IMR-90 (cell line): ENCODE measurements at regions not wholly inside any gene's neighbourhood (a gene's known extent, or its start where the extent isn't known, plus 50 kb on each side); places are given as distances from the start of the nearest gene placed in this dataset.

Source experiments
- ATAC-seq: fragments of 200-7000 bp; cut with Tn5 transposase; 2 replicates; pipeline ENCODE4 v1.9.1; 2020; ENCODE audit warnings: low read depth, mild to moderate bottlenecking, moderate library complexity
- BruUV-seq: library from RNA; stranded (reverse); fragments of 400-500 nt; replicated peaks from 2 replicates; lab custom pipeline; 2021; lab: Mats Ljungman, UMichigan
- CTCF ChIA-PET: fragments of 300-600 bp; formaldehyde crosslinking; extraction: SDS; loops from one replicate; lab custom pipeline; 2021; ENCODE audit warnings: antibody characterized with exemption; lab: Yijun Ruan, JAX
- POLR2A ChIA-PET: fragments of 300-600 bp; sonication (Branson Sonifier 250); formaldehyde crosslinking; loops from one replicate; lab custom pipeline; 2022; ENCODE audit warnings: antibody characterized with exemption; ENCODE audit not compliant: unreplicated experiment; lab: Charles Lee
- DNase-seq: peaks from one replicate; pipeline ENCODE4 v3.0.0; 2013
- H2AFZ ChIP-seq: replicated peaks from 2 replicates; pipeline ENCODE3; 2013; ENCODE audit warnings: low read length, mild to moderate bottlenecking; ENCODE audit not compliant: poor library complexity
- H2AK5ac ChIP-seq: 2 replicates; pipeline ENCODE4 v1.6.1; 2013; ENCODE audit warnings: low read depth, low read length, inconsistent platforms
- H2AK9ac ChIP-seq: replicated peaks from 2 replicates; pipeline ENCODE3; 2013; ENCODE audit warnings: mild to moderate bottlenecking, low read depth, low read length, moderate library complexity; ENCODE audit not compliant: poor library complexity
- H2BK120ac ChIP-seq: 2 replicates; pipeline ENCODE4 v1.6.1; 2013; ENCODE audit warnings: low read depth, low read length, inconsistent platforms
- H2BK15ac ChIP-seq: 3 replicates; pipeline ENCODE4 v1.6.1; 2013; ENCODE audit warnings: low read depth, low read length, inconsistent platforms
- H2BK20ac ChIP-seq: 2 replicates; pipeline ENCODE4 v1.6.1; 2013; ENCODE audit warnings: low read depth, mild to moderate bottlenecking, inconsistent platforms, low read length, moderate library complexity
- H2BK5ac ChIP-seq: 2 replicates; pipeline ENCODE4 v1.6.1; 2013; ENCODE audit warnings: mild to moderate bottlenecking, low read depth, low read length, inconsistent platforms; ENCODE audit not compliant: poor library complexity, severe bottlenecking
- H3K14ac ChIP-seq: replicated peaks from 2 replicates; pipeline ENCODE4 v1.6.1; 2013; ENCODE audit warnings: low read depth, low read length, inconsistent platforms
- H3K18ac ChIP-seq: 2 replicates; pipeline ENCODE4 v1.6.1; 2013; ENCODE audit warnings: low read depth, low read length, control low read depth
- H3K23ac ChIP-seq: 2 replicates; pipeline ENCODE4 v1.6.1; 2013; ENCODE audit warnings: low read depth, low read length, inconsistent platforms
- H3K27ac ChIP-seq: 2 replicates; pipeline ENCODE4 v1.5.1; 2013; ENCODE audit warnings: mild to moderate bottlenecking, control low read depth, low read length; ENCODE audit not compliant: insufficient read depth
- H3K27me3 ChIP-seq: 2 replicates; pipeline ENCODE4 v1.6.1; 2013; ENCODE audit warnings: low read length; ENCODE audit not compliant: control insufficient read depth, insufficient read depth
- H3K36me3 ChIP-seq: 2 replicates; pipeline ENCODE4 v1.6.1; 2013; ENCODE audit warnings: low read length, mixed read lengths; ENCODE audit not compliant: control insufficient read depth, insufficient read depth
- H3K4ac ChIP-seq: 2 replicates; pipeline ENCODE4 v1.6.1; 2013; ENCODE audit warnings: low read depth, low read length, inconsistent platforms
- H3K4me1 ChIP-seq: 2 replicates; pipeline ENCODE4 v1.6.1; 2013; ENCODE audit warnings: low read length, mixed read lengths; ENCODE audit not compliant: control insufficient read depth, insufficient read depth
- H3K4me2 ChIP-seq: 2 replicates; pipeline ENCODE4 v1.6.1; 2013; ENCODE audit warnings: low read depth, mild to moderate bottlenecking, control low read depth, low read length, moderate library complexity
- H3K4me3 ChIP-seq: 2 replicates; pipeline ENCODE4 v1.5.1; 2013; ENCODE audit warnings: low read depth, mild to moderate bottlenecking, control low read depth, low read length, moderate library complexity; ENCODE audit not compliant: insufficient read depth
- H3K56ac ChIP-seq: 2 replicates; pipeline ENCODE4 v1.6.1; 2013; ENCODE audit warnings: low read length, inconsistent platforms; ENCODE audit not compliant: insufficient read depth; ENCODE audit errors: extremely low read depth
- H3K79me1 ChIP-seq, 2 experiments: 2 replicates each; pipeline ENCODE4 v1.6.1; 2013; ENCODE audit warnings: low read length in 2 of 2, inconsistent platforms in 1 of 2, low read depth in 1 of 2
- H3K9ac ChIP-seq: 2 replicates; pipeline ENCODE4 v1.6.1; 2013; ENCODE audit warnings: low read depth, low read length, control low read depth
- H3K9me1 ChIP-seq: 2 replicates; pipeline ENCODE4 v1.6.1; 2013; ENCODE audit warnings: low read length, inconsistent platforms; ENCODE audit not compliant: insufficient read depth
- H3K9me3 ChIP-seq: 2 replicates; pipeline ENCODE4 v1.6.1; 2013; ENCODE audit warnings: low read length; ENCODE audit not compliant: control insufficient read depth, insufficient read depth
- H4K20me1 ChIP-seq: 2 replicates; pipeline ENCODE4 v1.6.1; 2013; ENCODE audit warnings: low read length, inconsistent platforms; ENCODE audit not compliant: insufficient read depth
- H4K5ac ChIP-seq: 2 replicates; pipeline ENCODE4 v1.6.1; 2013; ENCODE audit warnings: mild to moderate bottlenecking, low read depth, low read length, control low read depth
- H4K8ac ChIP-seq, 2 experiments: 2 replicates each; pipeline ENCODE4 v1.6.1; 2013; ENCODE audit warnings: low read depth in 2 of 2, low read length in 2 of 2, control low read depth in 1 of 2, inconsistent platforms in 1 of 2
- H4K91ac ChIP-seq: 2 replicates; pipeline ENCODE4 v1.6.1; 2013; ENCODE audit warnings: low read depth, low read length, inconsistent platforms; ENCODE audit not compliant: insufficient read depth
- POLR2A ChIP-seq: IDR thresholded peaks from 2 replicates; pipeline ENCODE4 v1.6.1; 2012; ENCODE audit warnings: mild to moderate bottlenecking, low read depth, low read length
- RCOR1 ChIP-seq: IDR thresholded peaks from 2 replicates; pipeline ENCODE4 v1.6.1; 2012; ENCODE audit warnings: mild to moderate bottlenecking, low read length, improper control_type of control experiment; ENCODE audit not compliant: insufficient replicate concordance
- WGBS, 2 experiments: methylation state at CpG; one replicate each; pipeline versions ENCODE4 v1.1.5 to v1.1.7; 2013; ENCODE audit warnings: missing lambda C conversion rate in 2 of 2; ENCODE audit not compliant: insufficient read length in 1 of 2; ENCODE audit errors: extremely low coverage in 2 of 2; 5-methylcytosine and 5-hydroxymethylcytosine counted together
- dilution Hi-C: fragments of 300-500 bp; cut with HindIII; formaldehyde crosslinking; loops from one replicate; pipeline ENCODE4 v1.14.3; 2018; ENCODE audit warnings: low sequenced_read_pairs; ENCODE audit not compliant: unreplicated experiment
- in situ Hi-C: fragments of 300-500 bp; cut with MboI; formaldehyde crosslinking; loops from 3 replicates; pipeline ENCODE4 v1.14.3; 2019; ENCODE audit warnings: low sequenced_read_pairs, inconsistent platforms, mixed read lengths
- intact Hi-C: fragments of 100-400 bp; cut with micrococcal nuclease; formaldehyde crosslinking; loops from 2 replicates; pipeline ENCODE4 v1.10.0; 2022
- TF ChIP-seq, protein P1 (sequence below): conservative IDR thresholded peaks from 2 replicates; pipeline ENCODE4 v1.5.1; 2012; ENCODE audit warnings: mild to moderate bottlenecking, low read depth, low read length, improper control_type of control experiment

DNA sequence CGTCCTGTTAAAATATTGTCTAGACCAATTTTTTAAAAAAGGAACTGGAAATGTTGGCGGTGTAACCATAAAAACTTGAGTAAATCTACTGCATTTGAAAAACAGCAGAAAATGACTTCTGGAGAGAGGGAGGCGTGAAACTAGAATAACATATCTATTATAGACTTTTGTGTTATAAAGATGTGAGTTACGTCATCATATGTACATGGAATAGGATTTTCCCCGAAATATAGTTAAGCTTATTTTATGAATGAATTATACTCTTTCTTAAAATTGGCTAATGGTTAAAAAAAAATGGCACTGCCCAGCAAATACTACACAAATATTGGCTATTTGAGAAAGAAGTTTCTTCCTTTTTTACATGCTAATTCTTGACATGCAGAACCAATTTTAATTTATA lies 147.1 kb upstream of the TEX13C start:
- Histone ChIP-seq H3K27ac (no peak overlapping the region), H3K4me3 (no peak overlapping the region), H4K91ac (no peak overlapping the region), H3K56ac (no peak overlapping the region), H3K27me3 (no peaks in the 10 kb centered on the region), H3K14ac (no peak overlapping the region), H4K20me1 (no peaks in the 10 kb centered on the region), H3K9me1 (no peaks in the 10 kb centered on the region), H3K4ac (no peak overlapping the region), H2AK5ac (no peak overlapping the region), H3K9me3 (no peaks in the 10 kb centered on the region), H3K18ac (no peak overlapping the region), H2BK120ac (no peak overlapping the region), H3K4me2 (no peak overlapping the region), H3K4me1 (no peaks in the 10 kb centered on the region), H3K23ac (no peak overlapping the region), H2BK15ac (no peak overlapping the region), H2AK9ac (no peak overlapping the region), H4K8ac (no peak overlapping the region), H2BK20ac (no peak overlapping the region), H2AFZ (no peak overlapping the region), H3K79me1 (no peaks in the 10 kb centered on the region), H3K36me3 (no peaks in the 10 kb centered on the region), H4K5ac (no peak overlapping the region), H2BK5ac (no peak overlapping the region), H3K9ac (no peak overlapping the region)
- no peak for DNase-seq
- ATAC-seq = no peak
- POLR2A ChIA-PET = no interaction called here
- intact Hi-C loops (no loop called here), in situ Hi-C loops (no loop called here), dilution Hi-C loops (no loop called here)
- no CpG with 5 or more reads among the region's 5 CpGs for WGBS, 2 experiments
- TF ChIP-seq POLR2A (no peak), RCOR1 (no peak)
- TF ChIP-seq, protein P1, sequence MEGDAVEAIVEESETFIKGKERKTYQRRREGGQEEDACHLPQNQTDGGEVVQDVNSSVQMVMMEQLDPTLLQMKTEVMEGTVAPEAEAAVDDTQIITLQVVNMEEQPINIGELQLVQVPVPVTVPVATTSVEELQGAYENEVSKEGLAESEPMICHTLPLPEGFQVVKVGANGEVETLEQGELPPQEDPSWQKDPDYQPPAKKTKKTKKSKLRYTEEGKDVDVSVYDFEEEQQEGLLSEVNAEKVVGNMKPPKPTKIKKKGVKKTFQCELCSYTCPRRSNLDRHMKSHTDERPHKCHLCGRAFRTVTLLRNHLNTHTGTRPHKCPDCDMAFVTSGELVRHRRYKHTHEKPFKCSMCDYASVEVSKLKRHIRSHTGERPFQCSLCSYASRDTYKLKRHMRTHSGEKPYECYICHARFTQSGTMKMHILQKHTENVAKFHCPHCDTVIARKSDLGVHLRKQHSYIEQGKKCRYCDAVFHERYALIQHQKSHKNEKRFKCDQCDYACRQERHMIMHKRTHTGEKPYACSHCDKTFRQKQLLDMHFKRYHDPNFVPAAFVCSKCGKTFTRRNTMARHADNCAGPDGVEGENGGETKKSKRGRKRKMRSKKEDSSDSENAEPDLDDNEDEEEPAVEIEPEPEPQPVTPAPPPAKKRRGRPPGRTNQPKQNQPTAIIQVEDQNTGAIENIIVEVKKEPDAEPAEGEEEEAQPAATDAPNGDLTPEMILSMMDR = no peak
- no TSS peak for BruUV-seq
- CTCF ChIA-PET = no interaction called here
